Kidney (tissue), 13 donors: ENCODE measurements at regions not wholly inside any gene's neighbourhood (a gene's known extent, or its start where the extent isn't known, plus 50 kb on each side); places are given as distances from the start of the nearest gene placed in this dataset.

Experiments used
- DNase-seq, 5 donors: peaks; one replicate each; pipeline ENCODE4 v3.0.0-alpha.2; 2013 to 2020
- FAIRE-seq: peaks from 2 replicates; lab custom pipeline; 2012; peaks lifted over from hg19 to GRCh38; lab: Jason Lieb, UNC
- H3K27ac ChIP-seq, 2 donors: one replicate each; pipeline ENCODE4 v1.7.0; 2013; ENCODE audit warnings: low read depth in 2 of 2, low read length in 2 of 2, inconsistent platforms in 1 of 2
- H3K27me3 ChIP-seq: one replicate; pipeline ENCODE4 v1.7.1; 2013; ENCODE audit warnings: low read length, inconsistent platforms; ENCODE audit not compliant: control insufficient read depth, insufficient read depth
- H3K36me3 ChIP-seq, 3 donors: one replicate each; pipeline versions ENCODE4 v1.7.0 to v1.7.1; 2013; ENCODE audit warnings: low read length in 3 of 3, control low read depth in 1 of 3, inconsistent platforms in 1 of 3; ENCODE audit not compliant: insufficient read depth in 3 of 3, control insufficient read depth in 2 of 3
- H3K4me1 ChIP-seq, 3 donors: one replicate each; pipeline versions ENCODE4 v1.7.0 to v1.7.1; 2013; ENCODE audit warnings: low read length in 3 of 3, inconsistent platforms in 1 of 3, low read depth in 1 of 3; ENCODE audit not compliant: control insufficient read depth in 2 of 3, insufficient read depth in 2 of 3
- H3K4me3 ChIP-seq, 3 donors: one replicate each; pipeline versions ENCODE4 v1.7.0 to v1.8.1; 2013; ENCODE audit warnings: low read length in 3 of 3, control low read depth in 1 of 3, inconsistent platforms in 1 of 3
- H3K9ac ChIP-seq, 3 donors: one replicate each; pipeline versions ENCODE4 v1.7.0 to v1.7.1; 2013; ENCODE audit warnings: low read length in 3 of 3, control low read depth in 1 of 3, inconsistent platforms in 1 of 3
- H3K9me3 ChIP-seq, 3 donors: one replicate each; pipeline versions ENCODE4 v1.7.0 to v1.7.1; 2013; ENCODE audit warnings: low read length in 3 of 3, control low read depth in 1 of 3, inconsistent platforms in 1 of 3; ENCODE audit not compliant: control insufficient read depth in 2 of 3, insufficient read depth in 1 of 3
- intact Hi-C: fragments of 100-400 bp; cut with DNase I; formaldehyde crosslinking; loops from one replicate; pipeline ENCODE4 v1.11.1; 2022
- TF ChIP-seq, protein P1 (sequence below): IDR thresholded peaks from 3 replicates; pipeline ENCODE4 v1.5.1; 2012; ENCODE audit warnings: mild to moderate bottlenecking, moderate library complexity, borderline replicate concordance; ENCODE audit not compliant: insufficient read depth; ENCODE audit errors: extremely low read depth
- donor health status: control.
- donor health status: control.
- donor health status: control.
- donor health status: control.
- donor health status: control.
- donor health status: DM: yes; HTN: yes; CAD: no.
- donor health status: Normal renal cell carcinoma (clear cell type).

- Histone ChIP-seq H3K9ac (no peak overlapping the region), H3K4me3 (no peak overlapping the region), H3K9me3 (no peaks in the 10 kb centered on the region), H3K36me3 (no peaks in the 10 kb centered on the region), H3K27ac (no peak overlapping the region), H3K27me3 (no peaks in the 10 kb centered on the region), H3K4me1 (peaks cover 0 to 8% (median 3%) of the 10 kb centered on the region in 3 donors)
- intact Hi-C loops = no loop called here
- TF ChIP-seq, protein P1, sequence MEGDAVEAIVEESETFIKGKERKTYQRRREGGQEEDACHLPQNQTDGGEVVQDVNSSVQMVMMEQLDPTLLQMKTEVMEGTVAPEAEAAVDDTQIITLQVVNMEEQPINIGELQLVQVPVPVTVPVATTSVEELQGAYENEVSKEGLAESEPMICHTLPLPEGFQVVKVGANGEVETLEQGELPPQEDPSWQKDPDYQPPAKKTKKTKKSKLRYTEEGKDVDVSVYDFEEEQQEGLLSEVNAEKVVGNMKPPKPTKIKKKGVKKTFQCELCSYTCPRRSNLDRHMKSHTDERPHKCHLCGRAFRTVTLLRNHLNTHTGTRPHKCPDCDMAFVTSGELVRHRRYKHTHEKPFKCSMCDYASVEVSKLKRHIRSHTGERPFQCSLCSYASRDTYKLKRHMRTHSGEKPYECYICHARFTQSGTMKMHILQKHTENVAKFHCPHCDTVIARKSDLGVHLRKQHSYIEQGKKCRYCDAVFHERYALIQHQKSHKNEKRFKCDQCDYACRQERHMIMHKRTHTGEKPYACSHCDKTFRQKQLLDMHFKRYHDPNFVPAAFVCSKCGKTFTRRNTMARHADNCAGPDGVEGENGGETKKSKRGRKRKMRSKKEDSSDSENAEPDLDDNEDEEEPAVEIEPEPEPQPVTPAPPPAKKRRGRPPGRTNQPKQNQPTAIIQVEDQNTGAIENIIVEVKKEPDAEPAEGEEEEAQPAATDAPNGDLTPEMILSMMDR = no peak
- no peak for FAIRE-seq
- no peak for DNase-seq
Observed at GRCh38 chr15:62450061-62450460, 285.0 kb upstream of the C2CD4B start.

GRCh38 chr15:62452026-62452425 lies 286.9 kb upstream of the C2CD4B start:
- Histone ChIP-seq H3K4me1 (peaks cover 0 to 8% (median 3%) of the 10 kb centered on the region in 3 donors), H3K27me3 (no peaks in the 10 kb centered on the region), H3K36me3 (no peaks in the 10 kb centered on the region), H3K9me3 (no peaks in the 10 kb centered on the region), H3K9ac (no peak overlapping the region), H3K4me3 (no peak overlapping the region), H3K27ac (no peak overlapping the region)
- DNase-seq (no peak), FAIRE-seq (no peak)
- intact Hi-C loops = no loop called here
- TF ChIP-seq, protein P1 = no peak

GRCh38 chr15:62452667-62453066 lies 287.6 kb upstream of the C2CD4B start:
- peaks cover 0 to 8% (median 3%) of the 10 kb centered on the region in 3 donors for H3K4me1 ChIP-seq
- no peak for DNase-seq
- H3K36me3 ChIP-seq = no peaks in the 10 kb centered on the region
- H3K27me3 ChIP-seq = no peaks in the 10 kb centered on the region
- H3K4me3 ChIP-seq = no peak overlapping the region
- no peaks in the 10 kb centered on the region for H3K9me3 ChIP-seq
- no peak overlapping the region for H3K9ac ChIP-seq
- TF ChIP-seq, protein P1 = no peak
- intact Hi-C loops = no loop called here
- FAIRE-seq = no peak
- no peak overlapping the region for H3K27ac ChIP-seq

GRCh38 chr15:62453375-62453774 lies 288.3 kb upstream of the C2CD4B start:
- FAIRE-seq = no peak
- Histone ChIP-seq H3K27ac (peak overlapping the region in 1 of 2 donors; percentile 34), H3K9ac (no peak overlapping the region), H3K27me3 (no peaks in the 10 kb centered on the region), H3K4me1 (peaks cover 0 to 8% (median 3%) of the 10 kb centered on the region in 3 donors), H3K36me3 (no peaks in the 10 kb centered on the region), H3K4me3 (no peak overlapping the region), H3K9me3 (no peaks in the 10 kb centered on the region)
- intact Hi-C loops = no loop called here
- no peak for DNase-seq
- TF ChIP-seq, protein P1 = no peak
